CD4-positive, alpha-beta T cell (primary cell): ENCODE measurements at regions not wholly inside any gene's neighbourhood (a gene's known extent, or its start where the extent isn't known, plus 50 kb on each side); places are given as distances from the start of the nearest gene placed in this dataset.

Experiments used
- ATAC-seq: fragments of 200-7000 bp; cut with Tn5 transposase; one replicate; pipeline ENCODE4 v1.10.0; 2022; ENCODE audit warnings: mild to moderate bottlenecking; ENCODE audit not compliant: poor library complexity
- CTCF ChIA-PET: fragments of 350-600 bp; sonication (Branson Sonifier 250); formaldehyde crosslinking; loops from one replicate; lab custom pipeline; 2021; ENCODE audit warnings: antibody characterized with exemption, inconsistent platforms; lab: Charles Lee
- POLR2A ChIA-PET: fragments of 350-600 bp; sonication (Branson Sonifier 250); formaldehyde crosslinking; loops from one replicate; lab custom pipeline; 2021; ENCODE audit warnings: antibody characterized with exemption, inconsistent platforms; lab: Charles Lee
- DNase-seq, 14 experiments: peaks; one replicate each; pipeline ENCODE4 v3.0.0-alpha.2; 2013 to 2020; ENCODE audit warnings: mixed read lengths in 2 of 14
- H3K27ac ChIP-seq, 2 donors: one replicate each; pipeline versions ENCODE4 v1.5.1 to v1.7.0; 2013; ENCODE audit warnings: low read length in 2 of 2, low read depth in 1 of 2, mild to moderate bottlenecking in 1 of 2
- H3K27me3 ChIP-seq, 2 experiments: 1 replicate in 1 of 2; 2 replicates in 1 of 2; pipeline versions ENCODE4 v1.6.1 to v1.7.0; 2013; ENCODE audit warnings: low read length in 2 of 2, control low read depth in 1 of 2, mild to moderate bottlenecking in 1 of 2, moderate library complexity in 1 of 2; ENCODE audit not compliant: insufficient read depth in 2 of 2, control insufficient read depth in 1 of 2
- H3K36me3 ChIP-seq: one replicate; pipeline ENCODE4 v1.6.1; 2013; ENCODE audit warnings: low read length, control low read depth; ENCODE audit not compliant: insufficient read depth
- H3K4me1 ChIP-seq: one replicate; pipeline ENCODE4 v1.6.1; 2013; ENCODE audit warnings: low read length, control low read depth; ENCODE audit not compliant: insufficient read depth
- H3K4me3 ChIP-seq: one replicate; pipeline ENCODE4 v1.5.1; 2013; ENCODE audit warnings: mild to moderate bottlenecking, low read length, moderate library complexity
- H3K9me3 ChIP-seq, 2 experiments: 1 replicate in 1 of 2; 2 replicates in 1 of 2; pipeline versions ENCODE4 v1.6.1 to v1.7.0; 2013; ENCODE audit warnings: low read length in 2 of 2, mild to moderate bottlenecking in 2 of 2, control low read depth in 1 of 2, moderate library complexity in 1 of 2; ENCODE audit not compliant: control insufficient read depth in 1 of 2, insufficient read depth in 1 of 2
- H3K27ac Mint-ChIP-seq: one replicate; pipeline ENCODE4 v1.8.0; 2020; ENCODE audit warnings: mixed read lengths
- H3K27me3 Mint-ChIP-seq: one replicate; pipeline ENCODE4 v1.8.0; 2021; ENCODE audit warnings: mixed read lengths
- H3K36me3 Mint-ChIP-seq: one replicate; pipeline ENCODE4 v1.8.0; 2021; ENCODE audit warnings: low read depth, mixed read lengths
- H3K4me1 Mint-ChIP-seq: one replicate; pipeline ENCODE4 v1.8.0; 2021; ENCODE audit warnings: low read depth, mixed read lengths
- H3K4me3 Mint-ChIP-seq: one replicate; pipeline ENCODE4 v1.8.0; 2020; ENCODE audit warnings: mild to moderate bottlenecking, mixed read lengths
- H3K9me3 Mint-ChIP-seq: one replicate; pipeline ENCODE4 v1.8.0; 2020; ENCODE audit warnings: mixed read lengths
- intact Hi-C, 2 experiments: fragments of 100-400 bp; cut with DNase I in 1 of 2; cut with micrococcal nuclease in 1 of 2; formaldehyde crosslinking; loops; one replicate each; pipeline versions ENCODE4 v1.15.1 to v1.9.0; 2023 to 2025; cut with DNase I, micrococcal nuclease
- TF ChIP-seq, protein P1 (sequence below): fragments of 200-600 bp; IDR thresholded peaks from one replicate; pipeline ENCODE4 v1.8.0; 2022; ENCODE audit warnings: antibody characterized with exemption, mild to moderate bottlenecking

DNA sequence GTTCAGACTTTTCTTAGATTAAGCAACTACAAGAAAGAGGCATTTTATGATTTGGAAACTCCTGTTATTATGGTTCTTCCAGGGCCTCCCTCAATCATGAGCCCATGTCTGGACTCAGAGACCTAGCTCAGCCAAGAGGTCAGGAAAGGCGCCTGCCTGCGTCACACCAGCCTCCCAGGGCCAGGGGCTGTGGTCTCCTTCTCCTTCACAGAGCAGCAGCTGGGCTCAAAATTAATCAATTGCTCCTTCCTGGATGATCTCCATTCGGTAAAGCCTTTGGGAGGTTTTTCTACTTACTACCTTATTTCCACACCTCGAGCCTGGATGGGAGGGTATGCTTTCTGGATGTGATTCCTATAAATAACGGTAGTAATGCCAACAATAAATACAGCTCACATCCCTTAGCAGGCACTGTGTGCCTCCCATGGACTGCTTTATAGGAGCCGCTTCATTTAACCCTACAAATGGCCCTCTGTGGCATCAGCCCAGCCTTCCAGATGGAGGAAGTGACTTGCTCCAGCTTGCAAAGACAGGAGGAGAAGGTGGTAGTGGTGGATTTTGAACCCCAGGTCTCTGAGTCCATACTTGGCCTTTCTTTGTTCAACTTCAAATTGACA is 1445.6 kb downstream of the TBC1D22A start:
- POLR2A ChIA-PET, result no interaction called here
- CTCF ChIA-PET, result no interaction called here

GRCh38 chr22:48205790-48206189 is 1443.3 kb downstream of the TBC1D22A start:
- ChIA-PET POLR2A (no interaction called here), CTCF (no interaction called here)
- H3K9me3 Mint-ChIP-seq, result peaks cover 2% of the 10 kb centered on the region
- H3K4me1 Mint-ChIP-seq, result no peaks in the 10 kb centered on the region
- DNase-seq (no peak), ATAC-seq (no peak)
- no peaks in the 10 kb centered on the region for H3K36me3 Mint-ChIP-seq
- Histone ChIP-seq H3K27me3 (peaks cover 0 to 7% of the 10 kb centered on the region in 2 experiments), H3K9me3 (peaks cover 0 to 12% of the 10 kb centered on the region in 2 experiments), H3K4me3 (no peak overlapping the region), H3K4me1 (no peaks in the 10 kb centered on the region), H3K36me3 (no peaks in the 10 kb centered on the region), H3K27ac (no peak overlapping the region)
- no peak overlapping the region for H3K27ac Mint-ChIP-seq
- H3K27me3 Mint-ChIP-seq, result peaks cover 7% of the 10 kb centered on the region
- intact Hi-C loops, result no loop called here
- H3K4me3 Mint-ChIP-seq, result no peak overlapping the region
- TF ChIP-seq, protein P1, sequence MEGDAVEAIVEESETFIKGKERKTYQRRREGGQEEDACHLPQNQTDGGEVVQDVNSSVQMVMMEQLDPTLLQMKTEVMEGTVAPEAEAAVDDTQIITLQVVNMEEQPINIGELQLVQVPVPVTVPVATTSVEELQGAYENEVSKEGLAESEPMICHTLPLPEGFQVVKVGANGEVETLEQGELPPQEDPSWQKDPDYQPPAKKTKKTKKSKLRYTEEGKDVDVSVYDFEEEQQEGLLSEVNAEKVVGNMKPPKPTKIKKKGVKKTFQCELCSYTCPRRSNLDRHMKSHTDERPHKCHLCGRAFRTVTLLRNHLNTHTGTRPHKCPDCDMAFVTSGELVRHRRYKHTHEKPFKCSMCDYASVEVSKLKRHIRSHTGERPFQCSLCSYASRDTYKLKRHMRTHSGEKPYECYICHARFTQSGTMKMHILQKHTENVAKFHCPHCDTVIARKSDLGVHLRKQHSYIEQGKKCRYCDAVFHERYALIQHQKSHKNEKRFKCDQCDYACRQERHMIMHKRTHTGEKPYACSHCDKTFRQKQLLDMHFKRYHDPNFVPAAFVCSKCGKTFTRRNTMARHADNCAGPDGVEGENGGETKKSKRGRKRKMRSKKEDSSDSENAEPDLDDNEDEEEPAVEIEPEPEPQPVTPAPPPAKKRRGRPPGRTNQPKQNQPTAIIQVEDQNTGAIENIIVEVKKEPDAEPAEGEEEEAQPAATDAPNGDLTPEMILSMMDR, result no peak

More for the DNA sequence above, 1445.6 kb downstream of the TBC1D22A start:
- peaks cover 8% of the 10 kb centered on the region for H3K27me3 Mint-ChIP-seq
- no peaks in the 10 kb centered on the region for H3K4me1 ChIP-seq
- H3K27me3 ChIP-seq, result peaks cover 0 to 7% of the 10 kb centered on the region in 2 experiments
- no peak overlapping the region for H3K4me3 Mint-ChIP-seq
- no peak for ATAC-seq
- no peak overlapping the region for H3K27ac Mint-ChIP-seq
- H3K36me3 Mint-ChIP-seq, result no peaks in the 10 kb centered on the region
- intact Hi-C loops, result no loop called here
- no peaks in the 10 kb centered on the region for H3K4me1 Mint-ChIP-seq
- no peak overlapping the region for H3K4me3 ChIP-seq
- peaks cover 2% of the 10 kb centered on the region for H3K9me3 Mint-ChIP-seq
- H3K9me3 ChIP-seq, result peaks cover 0 to 12% of the 10 kb centered on the region in 2 experiments
- no peak for DNase-seq
- TF ChIP-seq, protein P1, result no peak
- H3K36me3 ChIP-seq, result no peaks in the 10 kb centered on the region
- no peak overlapping the region for H3K27ac ChIP-seq

DNA sequence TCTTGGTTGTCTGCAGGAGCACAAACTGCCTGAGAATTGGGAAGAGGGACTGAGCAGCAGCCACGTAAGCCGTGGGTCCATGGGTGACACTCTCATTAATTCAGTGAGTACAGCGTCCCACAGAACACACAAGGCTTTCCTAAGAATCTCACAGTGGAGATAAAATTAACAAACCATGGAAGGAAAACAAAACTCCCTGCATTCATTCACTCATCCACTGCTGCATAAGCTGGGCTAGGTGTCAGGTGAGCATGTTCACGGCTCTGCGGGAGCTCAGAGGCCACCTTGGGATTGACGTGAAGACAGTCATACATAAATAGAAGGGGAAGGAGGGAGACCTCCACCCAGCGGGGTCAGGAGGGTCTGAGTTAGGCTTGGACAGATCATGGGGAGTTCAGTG is 1442.7 kb downstream of the TBC1D22A start:
- Histone ChIP-seq H3K4me3 (no peak overlapping the region), H3K36me3 (no peaks in the 10 kb centered on the region), H3K27ac (no peak overlapping the region), H3K9me3 (peaks cover 0 to 12% of the 10 kb centered on the region in 2 experiments), H3K4me1 (no peaks in the 10 kb centered on the region), H3K27me3 (peaks cover 0 to 8% of the 10 kb centered on the region in 2 experiments)
- peaks cover under 1% of the 10 kb centered on the region for H3K27me3 Mint-ChIP-seq
- DNase-seq (no peak), ATAC-seq (no peak)
- intact Hi-C loops, result no loop called here
- no peak overlapping the region for H3K27ac Mint-ChIP-seq
- TF ChIP-seq, protein P1, result no peak
- CTCF ChIA-PET, result no interaction called here
- no peaks in the 10 kb centered on the region for H3K4me1 Mint-ChIP-seq
- POLR2A ChIA-PET, result no interaction called here
- peaks cover 2% of the 10 kb centered on the region for H3K9me3 Mint-ChIP-seq
- no peaks in the 10 kb centered on the region for H3K36me3 Mint-ChIP-seq
- no peak overlapping the region for H3K4me3 Mint-ChIP-seq
